Epithelial cell of proximal tubule (primary cell): ENCODE measurements at regions not wholly inside any gene's neighbourhood (a gene's known extent, or its start where the extent isn't known, plus 50 kb on each side); places are given as distances from the start of the nearest gene placed in this dataset.

ENCODE experiments used
- DNase-seq: peaks from one replicate; pipeline ENCODE4 v3.0.0-alpha.2; 2011; ENCODE audit warnings: low read depth
- H3K4me3 ChIP-seq: 2 replicates; pipeline ENCODE4 v1.5.1; 2011; ENCODE audit warnings: low read depth, mild to moderate bottlenecking, low read length
- CTCF ChIP-seq: conservative IDR thresholded peaks from 2 replicates; pipeline ENCODE4 v1.5.1; 2012; ENCODE audit warnings: low read depth, mild to moderate bottlenecking, low read length

GRCh38 chr1:217036757-217037156 is 313.5 kb upstream of the ESRRG start:
- H3K4me3 ChIP-seq: no peak overlapping the region
- TF ChIP-seq CTCF: no peak
- DNase-seq: no peak

GRCh38 chr1:217032715-217033367 is 309.6 kb upstream of the ESRRG start:
- H3K4me3 ChIP-seq: no peak overlapping the region
- no peak for DNase-seq
- TF ChIP-seq CTCF: no peak

GRCh38 chr1:217029281-217030157 is 306.3 kb upstream of the ESRRG start:
- peak; percentile 86 for DNase-seq
- no peak overlapping the region for H3K4me3 ChIP-seq

GRCh38 chr1:217027403-217028080 is 304.3 kb upstream of the ESRRG start:
- no peak overlapping the region for H3K4me3 ChIP-seq
- no peak for TF ChIP-seq CTCF
- no peak for DNase-seq

More at GRCh38 chr1:217029281-217030157, 306.3 kb upstream of the ESRRG start:
- no peak for TF ChIP-seq CTCF

GRCh38 chr1:217026531-217026930 is 303.3 kb upstream of the ESRRG start:
- H3K4me3 ChIP-seq: no peak overlapping the region
- peak; percentile 81 for DNase-seq
- no peak for TF ChIP-seq CTCF

- no peak for DNase-seq
- no peak for TF ChIP-seq CTCF
- H3K4me3 ChIP-seq: no peak overlapping the region
These were observed 302.2 kb upstream of the ESRRG start for GRCh38 chr1:217025381-217025780.
